Stimulated activated naive CD8-positive, alpha-beta T cell treated with anti-CD3 and anti-CD28 coated beads, Interleukin-15, Interleukin-2, amounts not matched to agents 100 ng/mL and 50 ng/mL, for 24 hours (primary cell): ENCODE measurements at regions not wholly inside any gene's neighbourhood (a gene's known extent, or its start where the extent isn't known, plus 50 kb on each side); places are given as distances from the start of the nearest gene placed in this dataset.

Source experiments
- H3K27ac Mint-ChIP-seq: one replicate; pipeline ENCODE4 v1.8.0; 2021; ENCODE audit warnings: mild to moderate bottlenecking, mixed read lengths
- H3K27me3 Mint-ChIP-seq: one replicate; pipeline ENCODE4 v1.8.0; 2021; ENCODE audit warnings: mixed read lengths
- H3K36me3 Mint-ChIP-seq: one replicate; pipeline ENCODE4 v1.8.0; 2021; ENCODE audit warnings: low read depth, mixed read lengths
- H3K4me1 Mint-ChIP-seq: one replicate; pipeline ENCODE4 v1.8.0; 2021; ENCODE audit warnings: low read depth, mixed read lengths
- H3K4me3 Mint-ChIP-seq: one replicate; pipeline ENCODE4 v1.8.0; 2021; ENCODE audit warnings: mild to moderate bottlenecking, mixed read lengths
- H3K9me3 Mint-ChIP-seq: one replicate; pipeline ENCODE4 v1.8.0; 2021; ENCODE audit warnings: mixed read lengths

- Mint-ChIP-seq H3K4me3 (no peak overlapping the region), H3K4me1 (no peaks in the 10 kb centered on the region), H3K27ac (no peak overlapping the region), H3K27me3 (no peaks in the 10 kb centered on the region), H3K36me3 (no peaks in the 10 kb centered on the region), H3K9me3 (no peaks in the 10 kb centered on the region)
Observed at GRCh38 chr1:88375977-88376376, 308.1 kb upstream of the PKN2 start.

GRCh38 chr1:88376421-88376820 is 307.7 kb upstream of the PKN2 start:
- Mint-ChIP-seq H3K27me3 (no peaks in the 10 kb centered on the region), H3K9me3 (no peaks in the 10 kb centered on the region)

GRCh38 chr1:88378560-88378959 is 305.5 kb upstream of the PKN2 start:
- Mint-ChIP-seq H3K4me3 (no peak overlapping the region), H3K27ac (no peak overlapping the region), H3K4me1 (no peaks in the 10 kb centered on the region), H3K27me3 (no peaks in the 10 kb centered on the region), H3K9me3 (no peaks in the 10 kb centered on the region), H3K36me3 (no peaks in the 10 kb centered on the region)

More at GRCh38 chr1:88376421-88376820, 307.7 kb upstream of the PKN2 start:
- H3K36me3 Mint-ChIP-seq, result no peaks in the 10 kb centered on the region
- H3K4me3 Mint-ChIP-seq, result no peak overlapping the region
- no peak overlapping the region for H3K27ac Mint-ChIP-seq
- H3K4me1 Mint-ChIP-seq, result no peaks in the 10 kb centered on the region

GRCh38 chr1:88394958-88395357 is 289.1 kb upstream of the PKN2 start:
- peaks cover 4% of the 10 kb centered on the region for H3K9me3 Mint-ChIP-seq
- H3K27me3 Mint-ChIP-seq, result no peaks in the 10 kb centered on the region
- H3K4me3 Mint-ChIP-seq, result no peak overlapping the region
- H3K27ac Mint-ChIP-seq, result no peak overlapping the region
- H3K4me1 Mint-ChIP-seq, result no peaks in the 10 kb centered on the region
- H3K36me3 Mint-ChIP-seq, result no peaks in the 10 kb centered on the region

GRCh38 chr1:88398338-88398737 is 285.7 kb upstream of the PKN2 start:
- H3K27ac Mint-ChIP-seq, result no peak overlapping the region

GRCh38 chr1:88399690-88400089 is 284.4 kb upstream of the PKN2 start:
- H3K36me3 Mint-ChIP-seq, result no peaks in the 10 kb centered on the region
- H3K27me3 Mint-ChIP-seq, result no peaks in the 10 kb centered on the region
- no peak overlapping the region for H3K27ac Mint-ChIP-seq
- no peak overlapping the region for H3K4me3 Mint-ChIP-seq
- no peaks in the 10 kb centered on the region for H3K4me1 Mint-ChIP-seq
- H3K9me3 Mint-ChIP-seq, result peaks cover 4% of the 10 kb centered on the region

More at GRCh38 chr1:88398338-88398737, 285.7 kb upstream of the PKN2 start:
- Mint-ChIP-seq H3K36me3 (no peaks in the 10 kb centered on the region), H3K9me3 (peaks cover 4% of the 10 kb centered on the region), H3K4me3 (no peak overlapping the region), H3K4me1 (no peaks in the 10 kb centered on the region), H3K27me3 (no peaks in the 10 kb centered on the region)

- no peak overlapping the region for H3K4me3 Mint-ChIP-seq
- no peaks in the 10 kb centered on the region for H3K27me3 Mint-ChIP-seq
- no peaks in the 10 kb centered on the region for H3K4me1 Mint-ChIP-seq
- H3K36me3 Mint-ChIP-seq, result no peaks in the 10 kb centered on the region
- no peak overlapping the region for H3K27ac Mint-ChIP-seq
- H3K9me3 Mint-ChIP-seq, result peaks cover under 1% of the 10 kb centered on the region
Observed at GRCh38 chr1:88401313-88401712, 282.8 kb upstream of the PKN2 start.

GRCh38 chr1:88404582-88404981 is 279.5 kb upstream of the PKN2 start:
- Mint-ChIP-seq H3K27me3 (no peaks in the 10 kb centered on the region), H3K9me3 (peaks cover 5% of the 10 kb centered on the region), H3K4me3 (no peak overlapping the region), H3K27ac (no peak overlapping the region), H3K4me1 (no peaks in the 10 kb centered on the region), H3K36me3 (no peaks in the 10 kb centered on the region)

GRCh38 chr1:88407248-88407647 is 276.8 kb upstream of the PKN2 start:
- Mint-ChIP-seq H3K27ac (no peak overlapping the region), H3K9me3 (peaks cover 5% of the 10 kb centered on the region), H3K4me1 (no peaks in the 10 kb centered on the region), H3K36me3 (no peaks in the 10 kb centered on the region), H3K27me3 (no peaks in the 10 kb centered on the region), H3K4me3 (no peak overlapping the region)

GRCh38 chr1:88421997-88422396 is 262.1 kb upstream of the PKN2 start:
- no peak overlapping the region for H3K4me3 Mint-ChIP-seq
- no peaks in the 10 kb centered on the region for H3K27me3 Mint-ChIP-seq
- H3K4me1 Mint-ChIP-seq, result no peaks in the 10 kb centered on the region
- H3K27ac Mint-ChIP-seq, result no peak overlapping the region
- peaks cover 24% of the 10 kb centered on the region for H3K9me3 Mint-ChIP-seq
- no peaks in the 10 kb centered on the region for H3K36me3 Mint-ChIP-seq

- Mint-ChIP-seq H3K36me3 (no peaks in the 10 kb centered on the region), H3K27ac (no peak overlapping the region), H3K27me3 (no peaks in the 10 kb centered on the region), H3K4me1 (no peaks in the 10 kb centered on the region), H3K4me3 (no peak overlapping the region), H3K9me3 (peaks cover 18% of the 10 kb centered on the region)
Observed at GRCh38 chr1:88433556-88433955, 250.5 kb upstream of the PKN2 start.

GRCh38 chr1:88434836-88435235 is 249.2 kb upstream of the PKN2 start:
- Mint-ChIP-seq H3K27ac (no peak overlapping the region), H3K4me3 (no peak overlapping the region), H3K4me1 (no peaks in the 10 kb centered on the region), H3K36me3 (no peaks in the 10 kb centered on the region), H3K9me3 (peaks cover 18% of the 10 kb centered on the region), H3K27me3 (no peaks in the 10 kb centered on the region)

- Mint-ChIP-seq H3K27ac (no peak overlapping the region), H3K4me1 (no peaks in the 10 kb centered on the region), H3K9me3 (peaks cover 13% of the 10 kb centered on the region), H3K36me3 (no peaks in the 10 kb centered on the region), H3K4me3 (no peak overlapping the region), H3K27me3 (no peaks in the 10 kb centered on the region)
Observed at GRCh38 chr1:88441022-88441421, 243.1 kb upstream of the PKN2 start.

GRCh38 chr1:88451856-88452255 is 232.2 kb upstream of the PKN2 start:
- no peak overlapping the region for H3K4me3 Mint-ChIP-seq
- no peaks in the 10 kb centered on the region for H3K9me3 Mint-ChIP-seq
- H3K27ac Mint-ChIP-seq, result no peak overlapping the region
- no peaks in the 10 kb centered on the region for H3K4me1 Mint-ChIP-seq
- H3K27me3 Mint-ChIP-seq, result no peaks in the 10 kb centered on the region
- no peaks in the 10 kb centered on the region for H3K36me3 Mint-ChIP-seq

- Mint-ChIP-seq H3K4me3 (no peak overlapping the region), H3K4me1 (no peaks in the 10 kb centered on the region), H3K27ac (no peak overlapping the region), H3K9me3 (no peaks in the 10 kb centered on the region), H3K36me3 (no peaks in the 10 kb centered on the region), H3K27me3 (no peaks in the 10 kb centered on the region)
Observed at GRCh38 chr1:88453295-88453694, 230.8 kb upstream of the PKN2 start.

- Mint-ChIP-seq H3K36me3 (no peaks in the 10 kb centered on the region), H3K9me3 (no peaks in the 10 kb centered on the region), H3K4me1 (no peaks in the 10 kb centered on the region), H3K4me3 (no peak overlapping the region), H3K27ac (no peak overlapping the region), H3K27me3 (no peaks in the 10 kb centered on the region)
Observed at GRCh38 chr1:88454781-88455180, 229.3 kb upstream of the PKN2 start.
